ENCODE measurements at regions not wholly inside any gene's neighbourhood (a gene's known extent, or its start where the extent isn't known, plus 50 kb on each side); places are given as distances from the start of the nearest gene placed in this dataset.

DNA sequence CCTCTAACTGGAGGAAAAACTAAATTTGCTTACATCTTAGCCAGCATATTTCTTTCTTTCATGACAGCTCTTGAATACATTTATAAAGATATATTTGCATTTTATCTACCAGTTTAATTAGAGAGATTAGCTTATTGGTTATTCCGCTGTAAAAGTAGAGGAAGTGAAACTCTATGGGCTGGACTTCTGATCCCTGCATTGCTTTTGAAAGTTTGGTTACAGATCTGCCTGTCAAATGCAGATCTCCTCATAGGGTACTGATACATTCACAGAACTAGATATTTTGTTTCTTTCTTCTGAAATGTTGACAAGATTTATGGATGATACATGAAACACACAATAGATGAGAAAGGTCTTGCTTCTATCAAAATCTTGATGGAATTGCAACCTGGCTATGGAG, 581.4 kb upstream of the AADAT start:
- no peaks in the 10 kb centered on the region for H3K27me3 ChIP-seq (replicated peaks; ENCODE audit: control insufficient read depth, insufficient read depth, low read length)
- no peak overlapping the region for H3K9ac ChIP-seq (ENCODE audit: low read length)
- H3K9me3 ChIP-seq (ENCODE audit: control insufficient read depth, low read length): no peaks in the 10 kb centered on the region
- H3K4me3 ChIP-seq (ENCODE audit: low read length): no peak overlapping the region
- no peaks in the 10 kb centered on the region for H3K4me1 ChIP-seq (ENCODE audit: control insufficient read depth, insufficient read depth, low read length)
- no peak for DNase-seq (ENCODE audit: low read depth)
- no peaks in the 10 kb centered on the region for H3K36me3 ChIP-seq (ENCODE audit: control insufficient read depth, insufficient read depth, low read length, severe bottlenecking)

DNA sequence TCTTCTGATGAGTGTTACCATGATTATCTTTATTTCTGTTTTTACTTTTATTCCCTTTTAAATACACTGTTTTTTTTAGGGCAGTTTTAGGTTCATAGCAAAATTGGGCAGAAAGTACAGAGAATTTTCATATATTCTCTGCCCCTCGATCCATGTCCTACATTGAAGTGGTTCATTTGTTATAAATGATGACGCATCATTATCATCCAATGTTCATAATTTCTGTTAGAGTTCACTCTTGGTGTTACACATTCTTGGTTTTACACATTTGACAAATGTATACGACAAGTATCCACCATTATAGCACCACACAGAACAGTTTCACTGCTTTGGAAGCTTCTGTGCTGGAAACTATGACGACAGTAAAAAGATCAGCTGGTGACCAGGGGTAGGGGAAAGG, 578.1 kb upstream of the AADAT start:
- Histone ChIP-seq H3K4me3 (ENCODE audit: low read length) (no peak overlapping the region), H3K9ac (ENCODE audit: low read length) (no peak overlapping the region), H3K27me3 (replicated peaks; ENCODE audit: control insufficient read depth, insufficient read depth, low read length) (no peaks in the 10 kb centered on the region), H3K4me1 (ENCODE audit: control insufficient read depth, insufficient read depth, low read length) (no peaks in the 10 kb centered on the region), H3K9me3 (ENCODE audit: control insufficient read depth, low read length) (no peaks in the 10 kb centered on the region), H3K36me3 (ENCODE audit: control insufficient read depth, insufficient read depth, low read length, severe bottlenecking) (no peaks in the 10 kb centered on the region)
- no peak for DNase-seq (ENCODE audit: low read depth)

DNA sequence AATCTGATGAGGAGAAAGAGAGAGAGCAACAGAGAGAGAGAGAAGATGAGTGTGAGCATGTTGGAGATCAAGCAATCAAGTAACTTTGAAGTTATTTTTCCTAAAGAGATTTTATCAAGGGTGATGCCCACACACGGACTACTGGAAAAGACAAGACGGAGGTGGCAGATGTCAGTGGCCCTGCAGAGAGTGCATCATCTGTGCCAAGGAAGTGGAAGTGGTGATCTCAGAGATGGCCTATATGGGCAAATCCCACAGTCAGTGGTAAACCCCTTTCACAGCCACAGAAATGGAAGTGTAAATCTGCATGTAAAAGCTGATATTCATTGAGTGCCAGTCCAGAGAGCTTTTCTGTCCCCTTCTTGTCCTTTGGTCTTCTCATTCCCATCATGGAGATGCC, 577.2 kb upstream of the AADAT start:
- Histone ChIP-seq H3K27me3 (replicated peaks; ENCODE audit: control insufficient read depth, insufficient read depth, low read length) (no peaks in the 10 kb centered on the region), H3K9me3 (ENCODE audit: control insufficient read depth, low read length) (no peaks in the 10 kb centered on the region), H3K4me3 (ENCODE audit: low read length) (no peak overlapping the region), H3K36me3 (ENCODE audit: control insufficient read depth, insufficient read depth, low read length, severe bottlenecking) (no peaks in the 10 kb centered on the region), H3K9ac (ENCODE audit: low read length) (no peak overlapping the region), H3K4me1 (ENCODE audit: control insufficient read depth, insufficient read depth, low read length) (no peaks in the 10 kb centered on the region)
- DNase-seq (ENCODE audit: low read depth): no peak

DNA sequence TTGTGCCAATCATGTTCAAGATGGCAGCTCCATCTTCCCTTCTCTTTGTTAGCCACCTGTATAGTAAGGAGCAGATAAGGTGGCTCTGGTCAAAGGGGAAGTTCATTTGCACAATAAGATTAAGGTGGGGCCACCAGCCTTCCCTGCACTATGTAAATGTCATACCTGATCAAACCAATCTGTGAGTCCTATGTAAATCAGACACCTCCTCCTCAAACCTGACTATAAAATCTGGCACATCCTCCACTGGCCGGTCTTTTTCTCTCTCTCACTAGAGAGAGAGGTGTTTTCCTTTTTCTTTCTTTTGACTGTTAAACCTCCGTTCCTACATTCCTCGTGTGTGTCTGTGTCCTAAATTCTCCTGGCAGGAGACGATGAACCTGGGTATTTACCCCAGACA, 572.5 kb upstream of the AADAT start:
- no peak overlapping the region for H3K9ac ChIP-seq (ENCODE audit: low read length)
- no peaks in the 10 kb centered on the region for H3K27me3 ChIP-seq (replicated peaks; ENCODE audit: control insufficient read depth, insufficient read depth, low read length)
- no peaks in the 10 kb centered on the region for H3K36me3 ChIP-seq (ENCODE audit: control insufficient read depth, insufficient read depth, low read length, severe bottlenecking)
- no peak overlapping the region for H3K4me3 ChIP-seq (ENCODE audit: low read length)
- DNase-seq (ENCODE audit: low read depth): no peak
- H3K9me3 ChIP-seq (ENCODE audit: control insufficient read depth, low read length): no peaks in the 10 kb centered on the region
- H3K4me1 ChIP-seq (ENCODE audit: control insufficient read depth, insufficient read depth, low read length): no peaks in the 10 kb centered on the region

DNA sequence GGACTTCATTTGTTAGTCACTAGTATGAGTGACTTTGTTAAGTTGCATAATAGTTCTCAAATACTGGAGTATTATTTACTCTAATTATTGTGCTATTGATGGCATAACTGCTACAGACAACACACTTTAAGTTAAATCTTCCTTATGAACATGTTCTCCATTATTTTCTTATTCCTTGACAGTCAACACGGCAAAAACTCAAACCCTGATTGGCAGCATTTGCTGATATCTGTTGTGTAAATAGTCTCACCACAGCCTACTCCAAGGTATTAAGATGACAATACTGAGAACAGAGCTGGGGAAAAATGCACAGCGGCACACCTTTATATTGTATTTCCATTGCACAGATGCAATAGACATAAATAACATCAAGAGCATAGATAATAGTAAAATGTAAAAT, 568.0 kb upstream of the AADAT start:
- no peak overlapping the region for H3K4me3 ChIP-seq (ENCODE audit: low read length)
- no peak for DNase-seq (ENCODE audit: low read depth)
- H3K9ac ChIP-seq (ENCODE audit: low read length): no peak overlapping the region
- no peaks in the 10 kb centered on the region for H3K9me3 ChIP-seq (ENCODE audit: control insufficient read depth, low read length)
- no peaks in the 10 kb centered on the region for H3K36me3 ChIP-seq (ENCODE audit: control insufficient read depth, insufficient read depth, low read length, severe bottlenecking)
- no peaks in the 10 kb centered on the region for H3K27me3 ChIP-seq (replicated peaks; ENCODE audit: control insufficient read depth, insufficient read depth, low read length)
- H3K4me1 ChIP-seq (ENCODE audit: control insufficient read depth, insufficient read depth, low read length): no peaks in the 10 kb centered on the region

DNA sequence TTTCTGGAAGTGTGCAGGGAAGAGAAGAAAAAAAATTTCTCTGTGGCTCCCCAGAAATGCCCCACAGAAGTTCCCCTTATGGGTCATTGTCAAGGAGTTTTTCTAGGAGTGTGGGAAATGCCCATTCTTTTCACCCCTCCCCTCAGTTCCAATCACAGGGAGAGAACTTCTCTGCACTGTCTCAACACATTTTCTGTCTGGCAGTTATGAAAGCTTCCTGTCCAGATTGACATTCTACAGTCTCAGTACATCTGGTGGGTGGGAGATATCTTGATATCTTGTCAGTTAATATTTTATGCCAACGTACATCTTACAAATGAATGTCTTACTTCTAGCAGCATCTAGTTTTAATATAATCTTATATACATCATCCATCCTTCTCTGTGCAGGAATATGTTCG, 566.8 kb upstream of the AADAT start:
- H3K36me3 ChIP-seq (ENCODE audit: control insufficient read depth, insufficient read depth, low read length, severe bottlenecking): no peaks in the 10 kb centered on the region
- no peaks in the 10 kb centered on the region for H3K9me3 ChIP-seq (ENCODE audit: control insufficient read depth, low read length)
- H3K4me1 ChIP-seq (ENCODE audit: control insufficient read depth, insufficient read depth, low read length): no peaks in the 10 kb centered on the region
- no peak overlapping the region for H3K4me3 ChIP-seq (ENCODE audit: low read length)
- H3K9ac ChIP-seq (ENCODE audit: low read length): no peak overlapping the region
- DNase-seq (ENCODE audit: low read depth): no peak
- no peaks in the 10 kb centered on the region for H3K27me3 ChIP-seq (replicated peaks; ENCODE audit: control insufficient read depth, insufficient read depth, low read length)

DNA sequence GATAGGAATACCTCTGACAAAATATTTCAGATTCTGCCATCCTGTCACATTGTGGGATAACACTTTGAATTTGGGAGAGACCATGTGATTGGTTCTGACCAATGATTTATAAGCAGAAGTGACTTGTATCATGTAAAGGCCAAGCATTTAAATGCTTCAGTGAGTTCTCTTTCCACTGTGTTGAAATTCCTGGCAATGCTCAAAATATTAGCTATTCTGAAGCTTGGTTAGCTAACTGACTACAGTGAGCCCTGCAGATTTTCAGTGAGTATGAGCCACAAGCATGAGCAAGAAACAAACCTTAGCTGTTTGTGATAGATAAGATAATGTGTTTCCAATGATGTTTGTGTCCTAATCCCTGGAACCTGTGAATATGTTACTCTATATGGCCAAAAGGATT, 562.8 kb upstream of the AADAT start:
- DNase-seq (ENCODE audit: low read depth): peak; percentile 66
- H3K9ac ChIP-seq (ENCODE audit: low read length): no peak overlapping the region
- no peaks in the 10 kb centered on the region for H3K9me3 ChIP-seq (ENCODE audit: control insufficient read depth, low read length)
- H3K4me3 ChIP-seq (ENCODE audit: low read length): no peak overlapping the region
- H3K4me1 ChIP-seq (ENCODE audit: control insufficient read depth, insufficient read depth, low read length): no peaks in the 10 kb centered on the region
- no peaks in the 10 kb centered on the region for H3K36me3 ChIP-seq (ENCODE audit: control insufficient read depth, insufficient read depth, low read length, severe bottlenecking)
- H3K27me3 ChIP-seq (replicated peaks; ENCODE audit: control insufficient read depth, insufficient read depth, low read length): no peaks in the 10 kb centered on the region

DNA sequence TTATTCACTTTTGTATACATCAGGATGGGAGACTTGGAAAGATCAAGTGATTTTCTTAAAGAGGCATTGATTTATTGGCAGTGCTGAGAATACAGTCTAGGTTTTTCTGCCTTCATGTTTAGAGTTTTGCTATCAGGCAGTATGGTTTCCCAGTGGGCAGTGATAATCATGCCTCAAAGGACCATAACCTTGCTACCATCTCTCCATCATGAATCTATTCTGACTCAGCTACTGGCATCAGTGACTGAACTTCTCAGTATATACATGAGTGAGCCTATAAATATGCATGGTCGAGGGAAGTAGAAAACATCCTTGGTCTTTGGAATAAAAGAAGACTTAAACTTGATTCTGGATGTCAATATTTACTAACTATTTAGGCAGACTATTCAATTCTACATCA, 562.0 kb upstream of the AADAT start:
- Histone ChIP-seq H3K4me3 (ENCODE audit: low read length) (no peak overlapping the region), H3K9me3 (ENCODE audit: control insufficient read depth, low read length) (no peaks in the 10 kb centered on the region), H3K9ac (ENCODE audit: low read length) (no peak overlapping the region), H3K36me3 (ENCODE audit: control insufficient read depth, insufficient read depth, low read length, severe bottlenecking) (no peaks in the 10 kb centered on the region), H3K4me1 (ENCODE audit: control insufficient read depth, insufficient read depth, low read length) (no peaks in the 10 kb centered on the region), H3K27me3 (replicated peaks; ENCODE audit: control insufficient read depth, insufficient read depth, low read length) (no peaks in the 10 kb centered on the region)
- peak; percentile 38 for DNase-seq (ENCODE audit: low read depth)

DNA sequence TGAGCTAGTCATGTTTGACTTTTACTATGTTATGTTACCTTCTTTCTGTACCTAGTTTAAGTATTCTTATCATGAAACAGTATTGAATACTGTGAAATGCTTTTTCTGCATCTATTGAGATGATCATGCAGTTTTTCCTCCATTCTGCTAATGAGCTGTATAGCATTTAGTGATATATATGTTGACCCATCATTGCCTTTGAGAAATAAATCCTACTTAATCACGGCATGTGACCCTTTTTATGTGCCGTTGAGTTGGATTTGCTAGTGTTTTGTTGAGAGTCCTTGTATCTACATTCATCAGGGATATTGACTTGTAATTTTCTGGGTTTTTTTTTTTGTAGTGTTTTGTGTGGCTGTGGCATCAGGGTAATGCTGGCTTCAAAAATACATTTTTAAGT, 537.7 kb upstream of the AADAT start:
- no peaks in the 10 kb centered on the region for H3K27me3 ChIP-seq (replicated peaks; ENCODE audit: control insufficient read depth, insufficient read depth, low read length)
- H3K36me3 ChIP-seq (ENCODE audit: control insufficient read depth, insufficient read depth, low read length, severe bottlenecking): no peaks in the 10 kb centered on the region
- no peak for DNase-seq (ENCODE audit: low read depth)
- no peaks in the 10 kb centered on the region for H3K4me1 ChIP-seq (ENCODE audit: control insufficient read depth, insufficient read depth, low read length)
- no peak overlapping the region for H3K9ac ChIP-seq (ENCODE audit: low read length)
- H3K4me3 ChIP-seq (ENCODE audit: low read length): no peak overlapping the region
- H3K9me3 ChIP-seq (ENCODE audit: control insufficient read depth, low read length): peaks cover 24% of the 10 kb centered on the region

DNA sequence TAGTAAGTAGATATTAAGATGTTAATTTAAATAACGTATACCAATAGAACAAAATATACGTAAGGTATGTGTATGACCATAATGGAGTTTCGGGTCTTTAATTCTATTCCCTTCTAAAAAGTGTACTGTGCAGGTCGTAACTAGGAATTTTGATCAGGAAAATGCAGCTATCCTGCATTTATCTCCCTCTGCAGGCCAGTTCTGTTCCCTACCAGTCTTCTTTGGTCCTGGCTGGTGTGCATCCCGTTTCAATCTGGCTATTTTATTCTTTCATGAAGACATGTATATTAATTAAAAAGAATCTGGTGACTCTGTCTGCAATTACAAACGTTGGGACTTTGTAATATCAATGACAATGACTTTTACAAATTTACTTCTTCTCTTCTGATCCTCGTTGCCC, 534.1 kb upstream of the AADAT start:
- no peak overlapping the region for H3K9ac ChIP-seq (ENCODE audit: low read length)
- H3K4me3 ChIP-seq (ENCODE audit: low read length): no peak overlapping the region
- DNase-seq (ENCODE audit: low read depth): no peak
- H3K36me3 ChIP-seq (ENCODE audit: control insufficient read depth, insufficient read depth, low read length, severe bottlenecking): no peaks in the 10 kb centered on the region
- no peaks in the 10 kb centered on the region for H3K4me1 ChIP-seq (ENCODE audit: control insufficient read depth, insufficient read depth, low read length)
- no peaks in the 10 kb centered on the region for H3K27me3 ChIP-seq (replicated peaks; ENCODE audit: control insufficient read depth, insufficient read depth, low read length)
- no peaks in the 10 kb centered on the region for H3K9me3 ChIP-seq (ENCODE audit: control insufficient read depth, low read length)

DNA sequence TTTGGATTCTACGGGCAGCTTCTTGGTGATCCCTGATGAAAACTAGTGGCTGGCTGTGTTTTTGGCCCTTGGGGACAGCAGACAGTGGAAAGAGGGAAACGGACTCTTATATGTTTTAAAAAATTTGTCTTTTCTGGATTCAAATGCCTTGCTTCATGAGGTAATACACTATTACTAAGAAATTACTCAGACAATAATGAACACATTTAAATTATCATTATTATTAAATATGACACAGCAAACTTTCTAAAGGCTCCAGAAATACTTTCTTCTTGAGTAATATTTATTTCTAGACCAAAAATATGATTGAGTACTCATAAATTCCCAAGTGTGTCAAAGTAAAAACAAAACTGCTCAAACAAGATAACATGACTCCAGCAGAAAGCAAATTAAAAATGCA, 520.7 kb upstream of the AADAT start:
- Histone ChIP-seq H3K4me1 (ENCODE audit: control insufficient read depth, insufficient read depth, low read length) (no peaks in the 10 kb centered on the region), H3K27me3 (replicated peaks; ENCODE audit: control insufficient read depth, insufficient read depth, low read length) (no peaks in the 10 kb centered on the region), H3K36me3 (ENCODE audit: control insufficient read depth, insufficient read depth, low read length, severe bottlenecking) (no peaks in the 10 kb centered on the region), H3K9ac (ENCODE audit: low read length) (no peak overlapping the region), H3K4me3 (ENCODE audit: low read length) (no peak overlapping the region), H3K9me3 (ENCODE audit: control insufficient read depth, low read length) (peaks cover 3% of the 10 kb centered on the region)
- peak; percentile 18 for DNase-seq (ENCODE audit: low read depth)

DNA sequence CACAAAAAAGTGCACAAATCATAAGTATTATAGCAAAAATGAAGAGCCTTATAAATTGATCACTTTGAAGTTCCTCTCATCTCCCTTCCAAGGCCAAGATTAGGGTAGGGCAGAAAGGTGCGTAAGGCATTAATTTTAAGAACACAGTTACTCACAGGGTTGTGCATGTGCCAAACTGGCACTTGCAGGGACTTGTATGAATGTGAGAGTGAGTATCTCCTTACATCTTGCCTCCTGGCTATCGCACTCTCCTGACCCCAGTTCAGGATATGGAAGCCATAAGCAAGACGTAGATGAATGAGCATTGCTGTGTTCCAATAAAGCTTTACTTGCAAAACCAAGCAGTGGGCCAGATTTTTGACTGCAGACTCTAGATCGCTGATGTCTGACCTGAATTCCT, 510.1 kb upstream of the AADAT start:
- Histone ChIP-seq H3K27me3 (replicated peaks; ENCODE audit: control insufficient read depth, insufficient read depth, low read length) (no peaks in the 10 kb centered on the region), H3K4me3 (ENCODE audit: low read length) (no peak overlapping the region), H3K4me1 (ENCODE audit: control insufficient read depth, insufficient read depth, low read length) (no peaks in the 10 kb centered on the region), H3K36me3 (ENCODE audit: control insufficient read depth, insufficient read depth, low read length, severe bottlenecking) (no peaks in the 10 kb centered on the region), H3K9ac (ENCODE audit: low read length) (no peak overlapping the region), H3K9me3 (ENCODE audit: control insufficient read depth, low read length) (peaks cover 27% of the 10 kb centered on the region)
- DNase-seq (ENCODE audit: low read depth): no peak
